HS-5 (cell line): ENCODE measurements at regions not wholly inside any gene's neighbourhood (a gene's known extent, or its start where the extent isn't known, plus 50 kb on each side); places are given as distances from the start of the nearest gene placed in this dataset.
A peak's percentile ranks its signal among the peaks of the same experiment; 100 is the strongest.

Experiments used
- DNase-seq: peaks from one replicate; pipeline ENCODE4 v3.0.0-alpha.2; 2012; ENCODE audit warnings: low read depth

GRCh38 chr11:88231894-88232482 lies 56.7 kb upstream of the RAB38 start:
- peak; percentile 11 for DNase-seq

DNA sequence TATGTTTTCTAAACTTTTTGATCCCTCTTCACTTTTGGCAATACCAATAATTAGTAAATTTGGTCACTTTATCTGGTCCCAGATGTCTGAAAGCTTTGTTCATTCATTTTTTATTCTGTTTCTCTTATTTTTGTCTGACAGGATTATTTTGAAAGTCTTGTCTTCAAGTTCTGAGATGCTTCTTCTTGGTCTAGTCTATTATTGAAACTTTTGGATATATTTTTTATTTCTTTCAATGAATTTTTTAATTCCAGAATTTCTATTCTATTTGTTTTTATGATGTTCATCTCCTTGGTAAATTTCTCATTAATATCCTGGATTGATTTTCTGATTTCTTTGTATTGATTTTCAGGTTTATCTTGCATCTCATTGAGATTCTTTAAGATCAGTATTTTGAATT lies 54.1 kb upstream of the RAB38 start:
- DNase-seq: no peak
